GM23248 (cell line): ENCODE measurements at regions not wholly inside any gene's neighbourhood (a gene's known extent, or its start where the extent isn't known, plus 50 kb on each side); places are given as distances from the start of the nearest gene placed in this dataset.
A peak's percentile ranks its signal among the peaks of the same experiment; 100 is the strongest.

Experiments used
- DNase-seq: peaks from one replicate; pipeline ENCODE4 v3.0.0-alpha.2; 2015
- H2AFZ ChIP-seq: fragments of 200-600 bp; sonication (generic); 2 replicates; pipeline ENCODE4 v1.6.1; 2016; ENCODE audit warnings: antibody characterized with exemption
- H3F3A ChIP-seq: fragments of 200-600 bp; sonication (generic); 2 replicates; pipeline ENCODE4 v1.6.1; 2016; ENCODE audit warnings: mild to moderate bottlenecking, antibody characterized with exemption, mixed run types; ENCODE audit not compliant: insufficient read depth
- H3K27ac ChIP-seq: fragments of 200-600 bp; sonication (generic); 2 replicates; pipeline ENCODE4 v1.5.1; 2016; ENCODE audit warnings: mild to moderate bottlenecking
- H3K27me3 ChIP-seq: fragments of 200-600 bp; sonication (generic); replicated peaks from 2 replicates; pipeline ENCODE4 v1.6.1; 2016; ENCODE audit warnings: mild to moderate bottlenecking; ENCODE audit not compliant: insufficient read depth
- H3K36me3 ChIP-seq: fragments of 200-600 bp; sonication (generic); 2 replicates; pipeline ENCODE4 v1.6.1; 2016; ENCODE audit warnings: low read depth, mild to moderate bottlenecking
- H3K4me1 ChIP-seq: fragments of 200-600 bp; sonication (generic); 2 replicates; pipeline ENCODE4 v1.6.1; 2016; ENCODE audit warnings: mild to moderate bottlenecking; ENCODE audit not compliant: insufficient read depth
- H3K4me2 ChIP-seq: fragments of 200-600 bp; sonication (generic); one replicate; pipeline ENCODE4 v1.6.1; 2016; ENCODE audit warnings: mild to moderate bottlenecking; ENCODE audit not compliant: unreplicated experiment
- H3K4me3 ChIP-seq: fragments of 200-600 bp; sonication (generic); 2 replicates; pipeline ENCODE4 v1.5.1; 2016; ENCODE audit warnings: mild to moderate bottlenecking
- H3K79me2 ChIP-seq: fragments of 200-600 bp; sonication (generic); 2 replicates; pipeline ENCODE4 v1.6.1; 2016; ENCODE audit warnings: mild to moderate bottlenecking; ENCODE audit not compliant: insufficient read depth
- H3K9ac ChIP-seq: fragments of 200-600 bp; sonication (generic); 2 replicates; pipeline ENCODE4 v1.6.1; 2016; ENCODE audit warnings: mild to moderate bottlenecking
- H3K9me2 ChIP-seq: fragments of 200-600 bp; sonication (generic); 2 replicates; pipeline ENCODE4 v1.6.1; 2016; ENCODE audit warnings: mixed run types, mild to moderate bottlenecking, moderate library complexity; ENCODE audit not compliant: insufficient read depth
- H3K9me3 ChIP-seq: fragments of 200-600 bp; sonication (generic); one replicate; pipeline ENCODE4 v1.6.1; 2017; ENCODE audit warnings: low read depth
- H4K20me1 ChIP-seq: fragments of 200-600 bp; sonication (generic); 2 replicates; pipeline ENCODE4 v1.6.0; 2016; ENCODE audit not compliant: insufficient read depth
- EZH2 ChIP-seq: fragments of 200-600 bp; sonication (generic); IDR thresholded peaks from 2 replicates; pipeline ENCODE4 v1.6.1; 2018; ENCODE audit warnings: antibody characterized with exemption, mild to moderate bottlenecking; ENCODE audit not compliant: insufficient read depth, poor library complexity, severe bottlenecking
- EZH2phosphoT487 ChIP-seq: fragments of 200-600 bp; sonication (generic); IDR thresholded peaks from 2 replicates; pipeline ENCODE4 v1.6.1; 2018; ENCODE audit warnings: antibody characterized with exemption, moderate library complexity, mild to moderate bottlenecking, low read depth; ENCODE audit not compliant: insufficient read depth
- WGBS, 2 experiments: methylation state at CpG; one replicate each; pipeline ENCODE4 v1.1.6; 2015 to 2017; ENCODE audit warnings: low lambda C conversion rate in 2 of 2, low coverage in 1 of 2; ENCODE audit errors: missing lambda C conversion rate in 2 of 2; 5-methylcytosine and 5-hydroxymethylcytosine counted together
- in situ Hi-C: fragments of 300-500 bp; cut with MboI; formaldehyde crosslinking; loops from 2 replicates; pipeline ENCODE4 v1.15.0; 2020

DNA sequence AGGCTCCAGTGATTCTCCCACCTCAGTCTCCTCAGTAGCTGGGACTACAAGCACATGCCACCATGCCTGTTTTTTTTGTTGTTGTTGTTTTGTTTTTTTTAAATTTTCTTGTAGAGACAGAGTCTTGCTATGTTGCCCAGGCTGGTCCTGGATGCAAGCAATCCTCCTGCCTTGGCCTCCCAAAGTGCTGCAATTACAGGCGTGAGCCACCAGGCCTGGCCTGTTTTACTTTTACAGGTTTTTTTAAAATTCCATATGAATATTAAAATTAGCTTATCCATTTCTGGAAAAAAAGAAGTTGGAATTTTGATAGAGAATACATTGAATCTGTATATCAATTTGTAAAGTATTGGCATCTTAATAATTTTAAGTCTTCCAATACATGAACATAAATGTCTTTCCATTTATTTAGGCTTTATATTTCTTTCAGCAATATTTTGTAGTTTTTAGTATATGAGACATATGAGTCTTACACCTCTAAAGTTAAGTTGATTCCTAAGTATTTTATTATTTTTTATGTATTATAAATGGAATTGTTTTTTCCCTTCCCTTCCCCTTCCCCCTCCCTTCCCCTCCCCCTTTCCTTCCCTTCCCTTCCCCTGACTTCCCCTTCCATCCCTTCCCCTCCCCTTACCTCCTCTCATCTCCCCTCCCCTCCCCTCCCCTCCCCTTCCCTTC is 323.5 kb upstream of the SALL1 start:
- Histone ChIP-seq H3K36me3 (no peaks in the 10 kb centered on the region), H3K4me1 (no peaks in the 10 kb centered on the region), H3K4me2 (no peak overlapping the region), H3K27me3 (no peaks in the 10 kb centered on the region), H3K79me2 (no peaks in the 10 kb centered on the region), H4K20me1 (no peaks in the 10 kb centered on the region), H3K9me2 (no peaks in the 10 kb centered on the region), H3F3A (no peaks in the 10 kb centered on the region), H2AFZ (no peak overlapping the region), H3K9ac (no peak overlapping the region), H3K4me3 (no peak overlapping the region), H3K27ac (no peak overlapping the region), H3K9me3 (no peaks in the 10 kb centered on the region)
- TF ChIP-seq EZH2, result no peak
- no peak for TF ChIP-seq EZH2phosphoT487
- WGBS, 2 experiments, result 74 to 95% methylated on average over 1 of the region's 1 CpG
- no peak for DNase-seq
- in situ Hi-C loops, result no loop called here

GRCh38 chr16:51473091-51473490 is 322.0 kb upstream of the SALL1 start:
- H2AFZ ChIP-seq, result no peak overlapping the region
- no peaks in the 10 kb centered on the region for H4K20me1 ChIP-seq
- TF ChIP-seq EZH2 (no peak), EZH2phosphoT487 (no peak)
- in situ Hi-C loops, result no loop called here
- H3K4me2 ChIP-seq, result no peak overlapping the region
- no peak overlapping the region for H3K9ac ChIP-seq
- H3K9me3 ChIP-seq, result no peaks in the 10 kb centered on the region
- H3K79me2 ChIP-seq, result no peaks in the 10 kb centered on the region
- DNase-seq, result no peak
- 67 to 78% methylated on average over 3 of the region's 3 CpGs for WGBS, 2 experiments
- no peaks in the 10 kb centered on the region for H3K27me3 ChIP-seq
- H3F3A ChIP-seq, result no peaks in the 10 kb centered on the region
- no peak overlapping the region for H3K27ac ChIP-seq
- H3K4me1 ChIP-seq, result no peaks in the 10 kb centered on the region
- H3K36me3 ChIP-seq, result no peaks in the 10 kb centered on the region
- no peaks in the 10 kb centered on the region for H3K9me2 ChIP-seq
- H3K4me3 ChIP-seq, result no peak overlapping the region

DNA sequence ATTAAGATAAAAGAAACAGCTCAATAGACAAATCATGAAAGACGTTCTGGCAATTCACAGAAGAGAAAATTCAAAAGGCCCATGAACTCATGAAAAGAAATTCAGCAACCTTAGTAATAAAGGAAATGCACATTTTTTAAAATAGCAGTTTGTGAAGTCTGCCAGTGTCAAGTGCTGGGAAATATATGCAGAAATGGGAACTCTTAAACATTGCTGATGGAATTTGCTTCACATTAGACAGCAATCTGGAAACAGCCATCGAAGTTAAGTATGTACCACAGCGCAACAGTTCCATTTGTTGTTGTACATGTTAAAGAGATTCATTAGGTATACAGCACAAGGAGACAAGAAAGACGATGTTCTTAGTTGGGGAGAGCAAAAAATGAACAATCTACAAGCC is 319.4 kb upstream of the SALL1 start:
- Histone ChIP-seq H3K79me2 (no peaks in the 10 kb centered on the region), H4K20me1 (no peaks in the 10 kb centered on the region), H3K9ac (no peak overlapping the region), H3K4me1 (no peaks in the 10 kb centered on the region), H3F3A (no peaks in the 10 kb centered on the region; the same call in 1 of the 2 replicates), H3K36me3 (no peaks in the 10 kb centered on the region), H3K27ac (no peak overlapping the region), H3K9me3 (no peaks in the 10 kb centered on the region), H3K4me3 (no peak overlapping the region), H3K4me2 (no peak overlapping the region), H3K9me2 (no peaks in the 10 kb centered on the region), H2AFZ (no peak overlapping the region), H3K27me3 (no peaks in the 10 kb centered on the region)
- in situ Hi-C loops, result no loop called here
- no peak for DNase-seq
- WGBS, 2 experiments, result 81 to 88% methylated on average over 4 of the region's 4 CpGs
- TF ChIP-seq EZH2phosphoT487 (no peak), EZH2 (no peak)

GRCh38 chr16:51464996-51465395 is 313.9 kb upstream of the SALL1 start:
- H3K9me3 ChIP-seq, result no peaks in the 10 kb centered on the region
- no peaks in the 10 kb centered on the region for H3K36me3 ChIP-seq
- no peak overlapping the region for H3K4me2 ChIP-seq
- no peaks in the 10 kb centered on the region for H3K79me2 ChIP-seq
- no peak overlapping the region for H3K9ac ChIP-seq
- in situ Hi-C loops, result no loop called here
- no peak overlapping the region for H3K4me3 ChIP-seq
- peak; percentile 68 for DNase-seq
- no peak overlapping the region for H2AFZ ChIP-seq
- H4K20me1 ChIP-seq, result no peaks in the 10 kb centered on the region
- TF ChIP-seq EZH2phosphoT487 (no peak), EZH2 (no peak)
- no peaks in the 10 kb centered on the region for H3K9me2 ChIP-seq
- peaks cover 9% of the 10 kb centered on the region; the same call in 1 of the 2 replicates for H3K4me1 ChIP-seq
- H3F3A ChIP-seq, result no peaks in the 10 kb centered on the region; the same call in 1 of the 2 replicates
- no peak overlapping the region for H3K27ac ChIP-seq
- no peaks in the 10 kb centered on the region for H3K27me3 ChIP-seq
- 51 to 59% methylated on average over 5 of the region's 5 CpGs for WGBS, 2 experiments

DNA sequence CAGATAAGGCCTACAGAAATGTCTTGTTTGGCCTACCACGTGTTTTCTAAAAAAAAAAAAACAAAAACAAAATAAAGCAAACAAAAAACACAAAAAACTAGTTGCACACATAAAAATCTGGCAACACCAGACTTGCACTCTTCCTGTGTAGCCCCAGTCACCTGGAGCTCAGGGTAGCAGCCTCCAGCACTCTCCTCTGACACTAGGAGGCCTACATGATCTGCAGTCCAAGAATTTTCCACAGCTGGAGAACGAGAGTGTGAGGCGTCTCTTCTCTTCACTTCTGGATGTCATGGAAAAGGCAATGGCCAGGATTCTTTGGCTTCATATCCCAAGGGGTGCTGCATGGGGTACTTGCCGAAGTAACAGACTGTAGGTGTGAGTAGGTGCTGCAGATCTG is 310.2 kb upstream of the SALL1 start:
- Histone ChIP-seq H3K27ac (no peak overlapping the region), H3K9me3 (no peaks in the 10 kb centered on the region), H3K36me3 (no peaks in the 10 kb centered on the region), H4K20me1 (no peaks in the 10 kb centered on the region), H3K79me2 (no peaks in the 10 kb centered on the region), H3F3A (no peaks in the 10 kb centered on the region; the same call in 1 of the 2 replicates), H3K9ac (no peak overlapping the region), H3K27me3 (no peaks in the 10 kb centered on the region), H3K4me2 (no peak overlapping the region), H3K4me1 (peaks cover 9% of the 10 kb centered on the region; the same call in 1 of the 2 replicates), H3K4me3 (no peak overlapping the region), H2AFZ (no peak overlapping the region), H3K9me2 (no peaks in the 10 kb centered on the region)
- in situ Hi-C loops, result no loop called here
- 83 to 85% methylated on average over 4 of the region's 4 CpGs for WGBS, 2 experiments
- no peak for DNase-seq
- TF ChIP-seq EZH2phosphoT487 (no peak), EZH2 (no peak)
